ENCODE measurements at regions not wholly inside any gene's neighbourhood (a gene's known extent, or its start where the extent isn't known, plus 50 kb on each side); places are given as distances from the start of the nearest gene placed in this dataset.

DNA sequence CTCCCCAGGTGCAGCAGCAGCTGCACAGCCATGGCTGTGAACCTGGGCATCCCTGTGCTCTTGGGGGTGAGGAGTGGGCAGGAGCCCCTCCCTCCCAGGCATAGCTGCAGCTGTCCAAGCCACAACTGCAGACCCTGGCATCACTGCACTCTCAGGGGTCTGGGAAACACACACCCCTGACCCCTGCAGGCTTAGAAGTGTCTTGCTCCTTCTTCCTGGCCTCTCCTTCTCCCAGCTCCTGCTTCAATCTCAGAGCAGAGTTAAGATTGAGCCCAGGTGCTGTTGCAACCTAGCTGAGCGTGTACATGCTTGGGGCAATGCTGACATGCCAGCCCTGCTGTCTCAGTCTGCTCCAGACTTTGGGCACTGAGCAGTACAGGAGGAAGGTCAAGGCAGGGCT lies 833.6 kb downstream of the FLRT2 start:
- Mint-ChIP-seq H3K27ac (ENCODE audit: unreplicated experiment) (no peak overlapping the region), H3K4me1 (ENCODE audit: low read depth, unreplicated experiment) (no peaks in the 10 kb centered on the region), H3K36me3 (ENCODE audit: insufficient read depth, unreplicated experiment) (no peaks in the 10 kb centered on the region), H3K4me3 (ENCODE audit: low read depth, unreplicated experiment) (no peak overlapping the region), H3K27me3 (ENCODE audit: unreplicated experiment) (no peaks in the 10 kb centered on the region), H3K9me3 (ENCODE audit: low read depth, unreplicated experiment) (peaks cover 5% of the 10 kb centered on the region)
- intact Hi-C loops (cut with micrococcal nuclease; ENCODE audit: unreplicated experiment): no loop called here
- CTCF ChIA-PET: no interaction called here
- no TSS peak for BruUV-seq (replicated peaks)
- TF ChIP-seq, protein P1, sequence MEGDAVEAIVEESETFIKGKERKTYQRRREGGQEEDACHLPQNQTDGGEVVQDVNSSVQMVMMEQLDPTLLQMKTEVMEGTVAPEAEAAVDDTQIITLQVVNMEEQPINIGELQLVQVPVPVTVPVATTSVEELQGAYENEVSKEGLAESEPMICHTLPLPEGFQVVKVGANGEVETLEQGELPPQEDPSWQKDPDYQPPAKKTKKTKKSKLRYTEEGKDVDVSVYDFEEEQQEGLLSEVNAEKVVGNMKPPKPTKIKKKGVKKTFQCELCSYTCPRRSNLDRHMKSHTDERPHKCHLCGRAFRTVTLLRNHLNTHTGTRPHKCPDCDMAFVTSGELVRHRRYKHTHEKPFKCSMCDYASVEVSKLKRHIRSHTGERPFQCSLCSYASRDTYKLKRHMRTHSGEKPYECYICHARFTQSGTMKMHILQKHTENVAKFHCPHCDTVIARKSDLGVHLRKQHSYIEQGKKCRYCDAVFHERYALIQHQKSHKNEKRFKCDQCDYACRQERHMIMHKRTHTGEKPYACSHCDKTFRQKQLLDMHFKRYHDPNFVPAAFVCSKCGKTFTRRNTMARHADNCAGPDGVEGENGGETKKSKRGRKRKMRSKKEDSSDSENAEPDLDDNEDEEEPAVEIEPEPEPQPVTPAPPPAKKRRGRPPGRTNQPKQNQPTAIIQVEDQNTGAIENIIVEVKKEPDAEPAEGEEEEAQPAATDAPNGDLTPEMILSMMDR (IDR thresholded peaks at IDR 0.05; ENCODE audit: unreplicated experiment): no peak
- DNase-seq: no peak

DNA sequence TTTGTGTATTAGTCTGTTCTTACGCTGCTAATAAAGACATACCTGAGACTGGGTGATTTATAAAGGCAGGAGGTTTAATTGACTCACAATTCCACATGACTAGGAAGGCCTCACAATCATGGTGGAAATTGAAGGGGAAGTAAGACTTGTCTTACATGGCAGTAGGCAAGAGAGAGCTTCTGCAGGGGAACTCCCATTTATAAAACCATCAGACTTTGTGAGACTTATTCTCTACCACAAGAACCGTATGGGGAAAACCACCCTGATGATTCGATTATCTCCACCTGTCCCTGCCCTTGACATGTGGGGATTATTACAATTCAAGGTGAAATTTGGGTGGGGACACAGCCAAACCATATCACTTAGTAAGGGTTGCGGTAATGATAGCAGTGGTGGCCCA lies 833.1 kb downstream of the FLRT2 start:
- CTCF ChIA-PET: no interaction called here
- TF ChIP-seq, protein P1 (IDR thresholded peaks at IDR 0.05; ENCODE audit: unreplicated experiment): no peak
- Mint-ChIP-seq H3K36me3 (ENCODE audit: insufficient read depth, unreplicated experiment) (no peaks in the 10 kb centered on the region), H3K4me1 (ENCODE audit: low read depth, unreplicated experiment) (no peaks in the 10 kb centered on the region), H3K27me3 (ENCODE audit: unreplicated experiment) (no peaks in the 10 kb centered on the region), H3K27ac (ENCODE audit: unreplicated experiment) (no peak overlapping the region), H3K4me3 (ENCODE audit: low read depth, unreplicated experiment) (no peak overlapping the region), H3K9me3 (ENCODE audit: low read depth, unreplicated experiment) (peaks cover 5% of the 10 kb centered on the region)
- no peak for DNase-seq
- BruUV-seq (replicated peaks): no TSS peak
- intact Hi-C loops (cut with micrococcal nuclease; ENCODE audit: unreplicated experiment): no loop called here

DNA sequence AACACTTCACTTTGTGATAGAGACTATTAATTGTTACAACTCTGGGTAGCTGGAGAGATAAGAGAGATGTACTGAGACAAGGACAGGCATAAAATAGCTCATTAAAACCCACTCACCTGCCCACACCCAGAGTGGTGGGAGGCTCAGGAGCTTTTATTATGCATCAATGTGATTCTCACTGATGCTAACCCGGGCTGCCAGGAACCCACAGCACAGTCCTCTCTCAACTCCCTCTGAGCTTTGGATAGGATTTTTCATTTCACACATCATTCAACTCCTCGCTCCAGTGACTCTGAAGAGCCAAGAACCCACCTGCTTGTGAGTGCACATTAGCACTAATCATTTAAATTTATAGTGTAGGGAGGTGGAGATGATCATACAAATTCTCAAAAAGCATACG lies 827.9 kb downstream of the FLRT2 start:
- TF ChIP-seq, protein P1 (IDR thresholded peaks at IDR 0.05; ENCODE audit: unreplicated experiment): no peak
- intact Hi-C loops (cut with micrococcal nuclease; ENCODE audit: unreplicated experiment): no loop called here
- H3K27me3 Mint-ChIP-seq (ENCODE audit: unreplicated experiment): no peaks in the 10 kb centered on the region
- H3K4me3 Mint-ChIP-seq (ENCODE audit: low read depth, unreplicated experiment): no peak overlapping the region
- H3K4me1 Mint-ChIP-seq (ENCODE audit: low read depth, unreplicated experiment): no peaks in the 10 kb centered on the region
- no TSS peak for BruUV-seq (replicated peaks)
- CTCF ChIA-PET: no interaction called here
- H3K36me3 Mint-ChIP-seq (ENCODE audit: insufficient read depth, unreplicated experiment): no peaks in the 10 kb centered on the region
- H3K27ac Mint-ChIP-seq (ENCODE audit: unreplicated experiment): no peak overlapping the region
- peaks cover 5% of the 10 kb centered on the region for H3K9me3 Mint-ChIP-seq (ENCODE audit: low read depth, unreplicated experiment)
- DNase-seq: no peak

DNA sequence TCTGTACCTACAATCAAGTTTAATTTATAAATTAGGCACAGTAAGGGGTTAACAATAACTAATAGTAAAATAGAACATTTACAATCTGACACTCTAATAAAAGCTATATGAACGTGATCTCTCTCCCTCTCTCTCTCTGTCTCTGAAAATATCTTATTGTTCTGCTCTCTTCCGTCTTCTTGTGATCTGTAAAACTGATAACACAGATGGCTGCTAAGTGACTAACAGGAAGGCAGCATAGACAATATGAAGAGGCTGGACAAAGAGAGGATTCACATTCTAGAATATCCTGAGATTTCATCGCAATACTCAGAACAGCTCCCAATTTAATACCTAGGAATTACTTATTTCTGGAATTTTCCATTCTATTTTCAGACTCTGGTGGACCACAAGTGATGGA lies 827.2 kb downstream of the FLRT2 start:
- no peak for DNase-seq
- H3K4me1 Mint-ChIP-seq (ENCODE audit: low read depth, unreplicated experiment): no peaks in the 10 kb centered on the region
- no peaks in the 10 kb centered on the region for H3K27me3 Mint-ChIP-seq (ENCODE audit: unreplicated experiment)
- TF ChIP-seq, protein P1 (IDR thresholded peaks at IDR 0.05; ENCODE audit: unreplicated experiment): no peak
- no peaks in the 10 kb centered on the region for H3K36me3 Mint-ChIP-seq (ENCODE audit: insufficient read depth, unreplicated experiment)
- H3K9me3 Mint-ChIP-seq (ENCODE audit: low read depth, unreplicated experiment): peaks cover 2% of the 10 kb centered on the region
- intact Hi-C loops (cut with micrococcal nuclease; ENCODE audit: unreplicated experiment): no loop called here
- H3K4me3 Mint-ChIP-seq (ENCODE audit: low read depth, unreplicated experiment): no peak overlapping the region
- CTCF ChIA-PET: no interaction called here
- BruUV-seq (replicated peaks): no TSS peak
- no peak overlapping the region for H3K27ac Mint-ChIP-seq (ENCODE audit: unreplicated experiment)

Measured in Calu3 (cell line).